HPDE6-E6E7 (cell line): ENCODE measurements at regions not wholly inside any gene's neighbourhood (a gene's known extent, or its start where the extent isn't known, plus 50 kb on each side); places are given as distances from the start of the nearest gene placed in this dataset.
"Not testable (repeated sequence)": the region's sequence is repeated elsewhere in the genome, so short reads cannot be mapped to it uniquely, and the experiment has no call there.

Source experiments
- DNase-seq: peaks from one replicate; pipeline ENCODE4 v3.0.0; 2011; ENCODE audit warnings: missing footprints; ENCODE audit errors: extremely low spot score

DNA sequence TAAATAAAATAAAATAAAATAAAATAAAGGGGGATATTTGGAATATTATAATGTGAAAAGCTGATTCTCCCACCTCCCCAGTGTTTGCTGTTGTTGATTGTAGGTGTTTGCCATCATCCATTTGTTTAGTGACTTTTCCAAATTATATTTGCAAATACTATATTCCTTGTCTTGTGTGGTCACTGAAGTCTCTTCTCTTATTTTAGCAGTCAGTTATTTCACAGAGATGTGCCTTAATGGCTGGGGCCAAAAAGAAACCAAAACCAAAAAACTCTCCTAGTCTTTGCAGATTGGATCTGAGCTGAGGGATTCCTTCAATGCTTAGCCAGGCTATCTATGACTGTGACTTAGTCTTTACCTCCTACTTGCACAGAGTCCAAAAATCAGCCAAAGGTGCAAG is 70.9 kb upstream of the ZNF169 start:
- no peak for DNase-seq

- not testable (repeated sequence) for DNase-seq
These were observed 67.4 kb upstream of the ZNF169 start for GRCh38 chr9:94191706-94192105.

DNA sequence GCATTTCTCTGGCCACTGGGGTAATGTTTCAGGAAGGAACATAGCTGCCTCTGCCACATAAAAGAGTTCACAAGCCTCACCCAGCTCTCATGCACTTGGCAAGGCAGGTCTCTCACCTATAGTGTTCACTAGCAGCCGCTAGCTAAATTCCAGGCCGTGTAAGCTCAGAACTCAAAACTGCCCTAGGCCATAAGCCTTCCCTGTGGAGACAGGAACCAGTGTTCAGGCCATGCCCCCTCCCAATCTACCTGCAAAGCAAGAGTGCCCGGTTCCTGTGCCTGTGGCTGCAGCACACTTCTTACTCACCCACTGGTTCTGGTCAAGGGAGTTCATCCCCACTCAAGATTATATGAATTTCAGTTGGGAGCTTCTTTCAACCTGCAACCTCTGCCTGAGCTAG is 60.7 kb upstream of the ZNF169 start:
- DNase-seq: no peak

DNA sequence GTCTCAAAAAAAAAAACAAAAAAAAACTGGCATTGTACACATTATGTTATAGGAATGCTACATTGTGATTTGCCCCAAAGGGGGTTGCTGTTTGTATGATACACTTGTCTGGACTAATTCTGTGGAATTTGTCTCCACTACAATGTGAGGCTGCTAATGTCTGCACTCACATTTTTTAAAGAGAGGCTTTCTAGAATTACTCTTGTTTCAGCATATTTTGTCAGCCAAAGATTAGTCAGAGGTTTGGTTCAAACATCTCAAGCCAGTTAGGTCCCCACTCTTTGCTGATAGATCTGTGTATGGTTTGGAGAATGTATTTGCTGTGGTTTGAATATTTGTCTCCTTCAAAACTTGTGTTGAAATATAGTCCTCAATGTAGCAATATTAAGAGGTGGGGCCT is 59.3 kb upstream of the ZNF169 start:
- DNase-seq: no peak

- no peak for DNase-seq
These were observed 54.9 kb upstream of the ZNF169 start for GRCh38 chr9:94204174-94204573.

- DNase-seq: no peak
These were observed 51.3 kb upstream of the ZNF169 start for GRCh38 chr9:94207781-94208180.
